ENCODE measurements at regions not wholly inside any gene's neighbourhood (a gene's known extent, or its start where the extent isn't known, plus 50 kb on each side); places are given as distances from the start of the nearest gene placed in this dataset.

GRCh38 chr2:34892766-34893165 is 1293.7 kb upstream of the FAM98A start:
- CTCF ChIA-PET, result no interaction called here
- no peaks in the 10 kb centered on the region for H3K79me2 ChIP-seq (ENCODE audit: control insufficient read depth, insufficient read depth, low read length)
- no peaks in the 10 kb centered on the region for H3K4me1 ChIP-seq (ENCODE audit: control insufficient read depth, insufficient read depth, low read length)
- SMC1A ChIA-PET (ENCODE audit: uncharacterized antibody, unreplicated experiment), result interaction anchor here (0.6 to 1.4 kb wide), 2 partner anchors 15 to 348 kb away, joined by 3 read pairs; no protein-coding TSS in a partner anchor
- H3K4me2 ChIP-seq (ENCODE audit: control insufficient read depth, insufficient read depth), result no peak overlapping the region
- TF ChIP-seq, protein P1, sequence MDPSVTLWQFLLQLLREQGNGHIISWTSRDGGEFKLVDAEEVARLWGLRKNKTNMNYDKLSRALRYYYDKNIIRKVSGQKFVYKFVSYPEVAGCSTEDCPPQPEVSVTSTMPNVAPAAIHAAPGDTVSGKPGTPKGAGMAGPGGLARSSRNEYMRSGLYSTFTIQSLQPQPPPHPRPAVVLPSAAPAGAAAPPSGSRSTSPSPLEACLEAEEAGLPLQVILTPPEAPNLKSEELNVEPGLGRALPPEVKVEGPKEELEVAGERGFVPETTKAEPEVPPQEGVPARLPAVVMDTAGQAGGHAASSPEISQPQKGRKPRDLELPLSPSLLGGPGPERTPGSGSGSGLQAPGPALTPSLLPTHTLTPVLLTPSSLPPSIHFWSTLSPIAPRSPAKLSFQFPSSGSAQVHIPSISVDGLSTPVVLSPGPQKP (IDR thresholded peaks at IDR 0.05; ENCODE audit: low read depth, low read length), result no peak
- TF ChIP-seq BCL11A (IDR thresholded peaks at IDR 0.05; ENCODE audit: low read depth, low read length), result no peak
- TF ChIP-seq SIX5 (IDR thresholded peaks at IDR 0.05; ENCODE audit: low read depth, low read length, severe bottlenecking), result no peak
- TF ChIP-seq, protein P2, sequence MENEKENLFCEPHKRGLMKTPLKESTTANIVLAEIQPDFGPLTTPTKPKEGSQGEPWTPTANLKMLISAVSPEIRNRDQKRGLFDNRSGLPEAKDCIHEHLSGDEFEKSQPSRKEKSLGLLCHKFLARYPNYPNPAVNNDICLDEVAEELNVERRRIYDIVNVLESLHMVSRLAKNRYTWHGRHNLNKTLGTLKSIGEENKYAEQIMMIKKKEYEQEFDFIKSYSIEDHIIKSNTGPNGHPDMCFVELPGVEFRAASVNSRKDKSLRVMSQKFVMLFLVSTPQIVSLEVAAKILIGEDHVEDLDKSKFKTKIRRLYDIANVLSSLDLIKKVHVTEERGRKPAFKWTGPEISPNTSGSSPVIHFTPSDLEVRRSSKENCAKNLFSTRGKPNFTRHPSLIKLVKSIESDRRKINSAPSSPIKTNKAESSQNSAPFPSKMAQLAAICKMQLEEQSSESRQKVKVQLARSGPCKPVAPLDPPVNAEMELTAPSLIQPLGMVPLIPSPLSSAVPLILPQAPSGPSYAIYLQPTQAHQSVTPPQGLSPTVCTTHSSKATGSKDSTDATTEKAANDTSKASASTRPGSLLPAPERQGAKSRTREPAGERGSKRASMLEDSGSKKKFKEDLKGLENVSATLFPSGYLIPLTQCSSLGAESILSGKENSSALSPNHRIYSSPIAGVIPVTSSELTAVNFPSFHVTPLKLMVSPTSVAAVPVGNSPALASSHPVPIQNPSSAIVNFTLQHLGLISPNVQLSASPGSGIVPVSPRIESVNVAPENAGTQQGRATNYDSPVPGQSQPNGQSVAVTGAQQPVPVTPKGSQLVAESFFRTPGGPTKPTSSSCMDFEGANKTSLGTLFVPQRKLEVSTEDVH (IDR thresholded peaks at IDR 0.05; ENCODE audit: low read depth, partially characterized antibody), result no peak
- no peak for TF ChIP-seq FOS (IDR thresholded peaks at IDR 0.05; ENCODE audit: borderline replicate concordance, extremely low read depth, insufficient read length)
- TF ChIP-seq HDGF (IDR thresholded peaks at IDR 0.05), result no peak
- no peak for TF ChIP-seq MXI1 (IDR thresholded peaks at IDR 0.05; ENCODE audit: low read depth, low read length)
- TF ChIP-seq ZNF24 (IDR thresholded peaks at IDR 0.05), result no peak
- no peak for TF ChIP-seq BMI1 (IDR thresholded peaks at IDR 0.05; ENCODE audit: borderline replicate concordance)
- TF ChIP-seq, protein P3, sequence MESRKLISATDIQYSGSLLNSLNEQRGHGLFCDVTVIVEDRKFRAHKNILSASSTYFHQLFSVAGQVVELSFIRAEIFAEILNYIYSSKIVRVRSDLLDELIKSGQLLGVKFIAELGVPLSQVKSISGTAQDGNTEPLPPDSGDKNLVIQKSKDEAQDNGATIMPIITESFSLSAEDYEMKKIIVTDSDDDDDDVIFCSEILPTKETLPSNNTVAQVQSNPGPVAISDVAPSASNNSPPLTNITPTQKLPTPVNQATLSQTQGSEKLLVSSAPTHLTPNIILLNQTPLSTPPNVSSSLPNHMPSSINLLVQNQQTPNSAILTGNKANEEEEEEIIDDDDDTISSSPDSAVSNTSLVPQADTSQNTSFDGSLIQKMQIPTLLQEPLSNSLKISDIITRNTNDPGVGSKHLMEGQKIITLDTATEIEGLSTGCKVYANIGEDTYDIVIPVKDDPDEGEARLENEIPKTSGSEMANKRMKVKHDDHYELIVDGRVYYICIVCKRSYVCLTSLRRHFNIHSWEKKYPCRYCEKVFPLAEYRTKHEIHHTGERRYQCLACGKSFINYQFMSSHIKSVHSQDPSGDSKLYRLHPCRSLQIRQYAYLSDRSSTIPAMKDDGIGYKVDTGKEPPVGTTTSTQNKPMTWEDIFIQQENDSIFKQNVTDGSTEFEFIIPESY (IDR thresholded peaks at IDR 0.05), result no peak
- TF ChIP-seq E2F4 (IDR thresholded peaks at IDR 0.05; ENCODE audit: low read depth, low read length), result no peak
- no peak for TF ChIP-seq MYB (IDR thresholded peaks at IDR 0.05; ENCODE audit: borderline replicate concordance, low read depth, low read length)
- TF ChIP-seq STAT1 (conservative IDR thresholded peaks at IDR 0.05), result no peak
- POLR2A ChIA-PET, result no interaction called here
- BruUV-seq (replicated peaks), result no TSS peak
- ATAC-seq (no peak), FAIRE-seq (no peak), DNase-seq (ENCODE audit: low read depth, low spot score) (no peak)
- intact Hi-C loops (cut with micrococcal nuclease; ENCODE audit: unreplicated experiment), result no loop called here
- in situ Hi-C loops (cut with MboI), result no loop called here
- no peaks in the 10 kb centered on the region for H3K36me3 ChIP-seq (ENCODE audit: control insufficient read depth in 2 of 2, insufficient read depth in 2 of 2, low read length in 1 of 2)
- RAD21 ChIA-PET (ENCODE audit: unreplicated experiment), result no interaction called here
- H4K20me1 ChIP-seq (ENCODE audit: control insufficient read depth, insufficient read depth), result no peaks in the 10 kb centered on the region
- H3K27me3 ChIP-seq (replicated peaks in 1 of 2; ENCODE audit: control insufficient read depth in 2 of 2, insufficient read depth in 2 of 2, low read length in 1 of 2), result no peaks in the 10 kb centered on the region
- WGBS (ENCODE audit: insufficient coverage, insufficient replicate concordance, low lambda C conversion rate, missing lambda C conversion rate), result 40% methylated on average over 2 of the region's 2 CpGs
- no peak overlapping the region for H3K27ac ChIP-seq (ENCODE audit: control insufficient read depth, insufficient read depth)
- no peak overlapping the region for H3K4me3 ChIP-seq
- H2AFZ ChIP-seq (ENCODE audit: control insufficient read depth, low read depth, low read length), result no peak overlapping the region
- no peak overlapping the region for H3K9ac ChIP-seq (ENCODE audit: control insufficient read depth, insufficient read depth, low read length)
- H3K9me3 ChIP-seq (replicated peaks; ENCODE audit: control insufficient read depth, insufficient read depth, low read length), result no peaks in the 10 kb centered on the region

Data from GM12878 (cell line).